ENCODE measurements at regions not wholly inside any gene's neighbourhood (a gene's known extent, or its start where the extent isn't known, plus 50 kb on each side); places are given as distances from the start of the nearest gene placed in this dataset.
"Not testable (repeated sequence)": the region's sequence is repeated elsewhere in the genome, so short reads cannot be mapped to it uniquely, and the experiment has no call there.

GRCh38 chr7:119842786-119843185 lies 430.2 kb upstream of the KCND2 start:
- H3K4me3 ChIP-seq (ENCODE audit: low read depth, low read length) = no peak overlapping the region
- no peak overlapping the region for H3K27ac ChIP-seq (ENCODE audit: low read depth, low read length)
- no peak for DNase-seq (ENCODE audit: low read depth, low spot score)
- POLR2A ChIA-PET = no interaction called here
- CTCF ChIA-PET = no interaction called here
- no peaks in the 10 kb centered on the region for H3K27me3 ChIP-seq (ENCODE audit: control insufficient read depth, insufficient read depth, low read length)
- no peak for TF ChIP-seq CTCF (IDR thresholded peaks at IDR 0.05; ENCODE audit: low read depth, low read length)
- H3K9me3 ChIP-seq (ENCODE audit: control insufficient read depth, insufficient read depth, low read length) = no peaks in the 10 kb centered on the region

GRCh38 chr7:119861385-119861784 lies 411.6 kb upstream of the KCND2 start:
- CTCF ChIA-PET = no interaction called here
- DNase-seq (ENCODE audit: low read depth, low spot score) = no peak
- TF ChIP-seq CTCF (IDR thresholded peaks at IDR 0.05; ENCODE audit: low read depth, low read length) = no peak
- POLR2A ChIA-PET = no interaction called here
- Histone ChIP-seq H3K27me3 (ENCODE audit: control insufficient read depth, insufficient read depth, low read length) (no peaks in the 10 kb centered on the region), H3K4me3 (ENCODE audit: low read depth, low read length) (no peak overlapping the region), H3K9me3 (ENCODE audit: control insufficient read depth, insufficient read depth, low read length) (no peaks in the 10 kb centered on the region), H3K27ac (ENCODE audit: low read depth, low read length) (no peak overlapping the region)

- POLR2A ChIA-PET = no interaction called here
- Histone ChIP-seq H3K4me3 (ENCODE audit: low read depth, low read length) (no peak overlapping the region), H3K27me3 (ENCODE audit: control insufficient read depth, insufficient read depth, low read length) (no peaks in the 10 kb centered on the region), H3K9me3 (ENCODE audit: control insufficient read depth, insufficient read depth, low read length) (no peaks in the 10 kb centered on the region), H3K27ac (ENCODE audit: low read depth, low read length) (no peak overlapping the region)
- no peak for TF ChIP-seq CTCF (IDR thresholded peaks at IDR 0.05; ENCODE audit: low read depth, low read length)
- CTCF ChIA-PET = no interaction called here
- DNase-seq (ENCODE audit: low read depth, low spot score) = no peak
Measured at GRCh38 chr7:119868387-119868786, 404.6 kb upstream of the KCND2 start.

- CTCF ChIA-PET = no interaction called here
- no peak for DNase-seq (ENCODE audit: low read depth, low spot score)
- no peaks in the 10 kb centered on the region for H3K9me3 ChIP-seq (ENCODE audit: control insufficient read depth, insufficient read depth, low read length)
- no peak overlapping the region for H3K4me3 ChIP-seq (ENCODE audit: low read depth, low read length)
- H3K27me3 ChIP-seq (ENCODE audit: control insufficient read depth, insufficient read depth, low read length) = no peaks in the 10 kb centered on the region
- H3K27ac ChIP-seq (ENCODE audit: low read depth, low read length) = no peak overlapping the region
- POLR2A ChIA-PET = no interaction called here
- TF ChIP-seq CTCF (IDR thresholded peaks at IDR 0.05; ENCODE audit: low read depth, low read length) = no peak
Measured at GRCh38 chr7:119879835-119880234, 393.1 kb upstream of the KCND2 start.

- Histone ChIP-seq H3K4me3 (ENCODE audit: low read depth, low read length) (no peak overlapping the region), H3K9me3 (ENCODE audit: control insufficient read depth, insufficient read depth, low read length) (no peaks in the 10 kb centered on the region), H3K27ac (ENCODE audit: low read depth, low read length) (no peak overlapping the region), H3K27me3 (ENCODE audit: control insufficient read depth, insufficient read depth, low read length) (no peaks in the 10 kb centered on the region)
- ChIA-PET CTCF (no interaction called here), POLR2A (no interaction called here)
- DNase-seq (ENCODE audit: low read depth, low spot score) = no peak
- TF ChIP-seq CTCF (IDR thresholded peaks at IDR 0.05; ENCODE audit: low read depth, low read length) = no peak
Measured at GRCh38 chr7:119886007-119886406, 387.0 kb upstream of the KCND2 start.

GRCh38 chr7:119886525-119886924 lies 386.4 kb upstream of the KCND2 start:
- H3K4me3 ChIP-seq (ENCODE audit: low read depth, low read length); CTCF ChIA-PET; H3K27ac ChIP-seq (ENCODE audit: low read depth, low read length); DNase-seq (ENCODE audit: low read depth, low spot score); POLR2A ChIA-PET; H3K9me3 ChIP-seq (ENCODE audit: control insufficient read depth, insufficient read depth, low read length); H3K27me3 ChIP-seq (ENCODE audit: control insufficient read depth, insufficient read depth, low read length): not testable (repeated sequence)

All from AG04450 (cell line).